NCI-H748 treated with DMSO at 0.1 percent for 48 hours (cell line): ENCODE measurements at regions not wholly inside any gene's neighbourhood (a gene's known extent, or its start where the extent isn't known, plus 50 kb on each side); places are given as distances from the start of the nearest gene placed in this dataset.
"Not testable (repeated sequence)": the region's sequence is repeated elsewhere in the genome, so short reads cannot be mapped to it uniquely, and the experiment has no call there.

ENCODE experiments used
- DNase-seq: peaks from one replicate; lab custom pipeline; 2025; lab: John Stamatoyannopoulos, UW

DNA sequence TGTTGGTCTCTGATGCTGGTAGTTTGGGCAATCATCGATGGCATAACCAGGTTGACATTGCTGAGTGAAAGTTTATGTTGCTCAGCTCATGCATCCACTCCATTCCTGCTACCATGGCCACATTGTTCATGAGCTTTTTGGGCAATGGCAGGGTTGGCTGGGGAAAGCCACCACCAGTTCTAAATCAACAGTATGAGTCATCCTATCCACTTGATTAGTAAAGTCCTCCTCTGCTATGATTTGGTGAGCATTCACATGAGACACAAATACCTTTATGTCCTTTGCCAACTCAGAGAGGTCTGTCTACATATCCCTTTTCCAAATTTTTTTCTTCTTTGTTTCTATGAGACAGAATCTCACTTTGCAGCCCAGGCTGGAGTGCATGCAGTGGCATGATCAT, 129.7 kb upstream of the FBN2 start:
- DNase-seq, result no peak

DNA sequence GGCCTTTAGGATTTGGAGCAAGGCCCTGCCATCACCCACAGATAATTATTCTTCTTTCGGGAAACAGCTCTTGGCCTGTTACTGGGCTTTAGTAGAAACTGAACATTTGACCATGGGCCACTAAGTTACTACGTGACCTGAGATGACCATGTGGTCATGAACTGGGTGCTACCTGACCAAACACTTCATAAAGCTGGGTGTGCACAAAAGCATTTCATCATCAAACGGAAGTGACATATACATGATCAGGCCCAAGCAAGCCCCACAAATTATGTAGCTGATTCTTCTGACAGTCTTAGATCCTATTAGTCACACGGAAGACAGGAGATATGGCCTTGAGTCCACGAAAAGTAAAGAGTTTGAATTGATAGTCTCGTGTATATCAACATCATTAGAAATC, 130.9 kb upstream of the FBN2 start:
- no peak for DNase-seq

DNA sequence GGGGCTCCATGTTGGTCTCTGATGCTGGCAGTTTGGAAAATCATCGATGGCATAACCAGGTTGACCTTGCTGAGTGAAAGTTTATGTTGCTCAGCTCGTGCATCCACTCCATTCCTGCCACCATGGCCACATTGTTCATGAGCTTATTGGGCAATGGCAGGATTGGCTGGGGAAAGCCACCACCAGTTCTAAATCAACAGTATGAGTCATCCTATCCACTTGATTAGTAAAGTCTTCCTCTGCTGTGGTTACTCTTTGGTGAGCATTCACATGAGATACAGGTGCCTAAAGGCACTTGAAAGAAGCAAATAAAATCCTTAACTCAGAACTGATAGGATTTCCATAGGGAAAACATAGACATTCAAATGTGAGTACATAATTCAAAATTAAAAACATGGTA, 131.8 kb upstream of the FBN2 start:
- no peak for DNase-seq

DNA sequence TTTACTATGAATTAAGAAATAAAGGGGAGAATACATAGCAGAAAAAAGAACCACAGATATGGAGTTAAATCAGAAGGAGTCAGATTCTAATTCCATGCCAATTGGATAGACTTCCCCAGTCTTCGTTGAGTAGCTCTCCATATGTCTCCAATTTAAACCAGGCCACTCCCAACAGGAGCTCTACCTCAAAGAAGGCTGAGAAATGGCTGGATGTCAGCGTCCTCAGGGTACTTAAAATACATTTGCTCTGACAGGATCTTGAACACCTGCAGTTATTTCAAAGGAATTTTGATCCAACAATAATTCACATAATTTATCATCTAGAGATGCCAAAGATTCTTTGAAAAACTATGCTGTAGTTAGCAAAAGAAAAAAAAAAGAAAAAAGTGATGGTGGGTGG, 133.9 kb upstream of the FBN2 start:
- DNase-seq, result no peak

DNA sequence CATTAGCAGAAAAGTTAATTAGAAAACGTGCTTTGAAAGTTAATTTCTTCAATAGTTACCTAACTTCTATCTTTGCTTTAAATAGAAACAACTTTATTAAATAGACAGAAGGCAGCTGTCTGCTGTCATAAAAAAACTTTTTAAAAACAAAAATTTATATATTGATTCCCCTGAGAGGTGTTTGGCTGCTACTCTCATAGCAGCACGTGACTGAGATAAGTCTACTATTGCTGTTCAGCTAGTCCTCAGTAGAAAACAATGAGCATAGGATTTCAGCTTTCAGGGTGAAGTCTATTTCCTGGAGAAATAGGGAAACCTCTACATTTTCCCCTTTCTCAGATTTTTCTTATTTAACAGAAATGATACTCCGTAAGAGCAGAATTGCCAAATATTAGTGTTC, 135.0 kb upstream of the FBN2 start:
- no peak for DNase-seq

DNA sequence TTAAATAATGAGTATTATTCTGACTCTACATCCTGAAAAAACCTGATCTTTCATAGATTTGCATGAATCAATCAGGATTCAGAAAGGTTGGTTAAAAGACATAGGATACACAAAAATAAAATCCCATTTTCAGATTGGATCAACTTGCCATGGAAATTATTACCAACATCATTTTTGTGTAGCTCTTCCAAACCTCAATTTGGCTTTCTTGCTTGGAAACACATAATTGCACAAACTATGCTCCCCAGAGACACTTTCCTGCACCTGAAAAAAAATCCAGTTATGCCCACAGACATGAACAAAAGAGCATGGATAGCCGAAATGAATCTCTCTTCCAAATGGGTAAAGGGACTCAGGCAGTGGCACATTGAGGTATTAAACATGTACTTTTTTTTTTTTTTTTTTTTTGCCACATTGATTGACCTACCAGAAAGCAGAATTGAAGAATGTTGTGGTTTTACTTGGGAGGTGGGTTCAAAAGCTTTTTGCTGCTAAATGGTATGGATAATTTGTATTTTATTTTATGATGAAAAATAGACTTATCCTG, 135.4 kb upstream of the FBN2 start:
- no peak for DNase-seq

DNA sequence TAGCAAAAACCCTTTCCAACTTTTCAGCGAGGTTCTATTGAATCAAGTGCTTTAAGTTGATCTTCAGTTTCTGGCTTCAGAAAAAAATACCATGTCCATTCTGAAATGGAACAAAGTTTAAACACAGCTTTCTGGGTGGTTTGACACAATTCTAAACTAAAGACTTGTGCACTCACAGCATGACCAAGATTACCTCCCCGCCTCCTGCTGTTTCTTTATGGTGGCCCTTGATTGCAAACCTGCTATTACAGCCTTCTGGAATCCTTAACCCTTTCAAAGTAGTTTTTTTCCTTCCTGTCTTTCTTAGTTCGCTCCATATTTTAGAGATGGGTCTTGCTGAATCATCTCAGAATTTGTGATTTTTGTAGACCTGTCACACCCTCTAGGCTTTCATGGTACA, 135.9 kb upstream of the FBN2 start:
- no peak for DNase-seq

DNA sequence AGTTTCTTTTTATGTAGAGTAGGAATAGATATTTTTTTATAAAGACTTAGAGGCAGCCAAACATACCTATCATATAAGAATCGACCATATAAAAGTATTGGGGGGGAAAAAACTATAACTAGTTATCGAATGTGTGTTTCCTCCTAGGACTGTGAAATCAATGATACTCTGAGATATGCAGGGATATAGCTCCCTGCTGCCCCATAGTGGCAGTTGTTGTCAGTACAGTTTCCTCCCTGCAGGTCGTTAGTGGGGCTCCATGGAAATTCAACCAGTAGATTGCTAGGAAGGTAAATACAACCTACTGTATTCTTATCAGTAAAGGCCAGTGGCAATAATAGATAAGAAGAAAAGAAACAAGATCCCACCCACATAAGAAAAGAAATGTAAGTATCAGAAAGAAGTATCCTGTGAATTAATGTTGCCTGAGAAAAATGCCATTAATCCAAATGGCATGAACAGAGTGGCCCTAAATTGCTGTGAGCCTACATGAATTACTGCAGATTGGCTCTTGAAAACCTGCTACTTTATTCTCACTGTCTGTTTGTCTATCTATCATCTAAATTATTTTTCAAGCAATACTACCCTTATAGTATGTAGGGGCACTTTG, 136.9 kb upstream of the FBN2 start:
- DNase-seq, result peak; percentile 33

DNA sequence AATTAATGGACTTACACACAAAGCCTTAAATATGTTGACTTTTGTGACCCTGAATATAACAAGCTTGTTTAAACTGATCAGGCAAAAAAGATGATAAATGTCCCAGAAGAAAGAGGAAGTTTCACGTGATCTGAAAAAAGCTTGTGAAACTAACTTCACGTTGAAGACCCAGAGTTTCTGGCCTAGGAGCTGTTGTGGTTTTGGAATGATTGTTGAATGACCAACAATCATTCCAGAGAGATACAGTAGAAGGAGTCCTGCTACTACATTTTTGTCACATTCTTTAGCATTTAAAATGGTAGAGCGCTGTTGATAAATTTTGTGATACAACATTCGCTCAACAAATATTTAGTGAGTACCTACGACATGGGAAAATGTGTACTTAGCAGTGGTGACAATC, 143.1 kb upstream of the FBN2 start:
- no peak for DNase-seq

DNA sequence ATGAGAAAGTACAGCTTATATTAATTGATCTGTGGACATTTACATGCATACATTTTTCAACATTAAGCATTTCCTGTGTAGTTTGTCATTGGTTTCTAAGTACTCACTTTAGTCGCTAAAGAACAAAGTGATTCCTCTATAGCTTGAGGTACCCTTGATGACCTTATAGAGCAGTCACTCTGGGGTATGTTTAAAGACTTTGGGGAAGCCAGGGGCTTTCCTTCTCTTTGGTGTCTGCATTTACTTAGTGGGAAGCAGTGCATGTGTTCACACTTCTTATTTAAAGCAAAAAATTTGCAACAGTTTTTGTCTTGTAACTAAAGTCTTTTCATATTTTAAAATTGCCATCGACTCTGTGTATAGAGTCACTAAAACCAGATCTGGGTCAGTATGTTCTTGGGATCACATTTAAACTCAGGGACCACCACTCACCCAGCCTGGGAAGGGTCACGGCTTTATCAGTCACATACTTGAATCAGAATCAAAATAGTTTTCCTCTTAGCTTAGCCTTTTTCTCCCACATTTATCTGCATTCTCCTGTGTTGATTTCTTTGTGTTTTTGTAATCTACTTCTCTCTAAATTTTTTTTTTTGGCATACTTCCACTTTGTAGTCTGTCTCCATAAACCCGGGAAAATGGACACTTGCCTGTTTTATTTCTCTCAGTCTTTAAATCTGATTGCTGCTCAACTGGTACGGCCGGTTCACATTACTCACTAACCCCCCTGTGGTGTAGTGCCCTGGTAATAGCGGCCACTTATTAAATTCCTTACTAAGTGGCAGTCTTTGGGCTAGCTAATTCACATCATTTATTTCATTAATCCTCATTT, 143.9 kb upstream of the FBN2 start:
- peak; percentile 24 for DNase-seq

DNA sequence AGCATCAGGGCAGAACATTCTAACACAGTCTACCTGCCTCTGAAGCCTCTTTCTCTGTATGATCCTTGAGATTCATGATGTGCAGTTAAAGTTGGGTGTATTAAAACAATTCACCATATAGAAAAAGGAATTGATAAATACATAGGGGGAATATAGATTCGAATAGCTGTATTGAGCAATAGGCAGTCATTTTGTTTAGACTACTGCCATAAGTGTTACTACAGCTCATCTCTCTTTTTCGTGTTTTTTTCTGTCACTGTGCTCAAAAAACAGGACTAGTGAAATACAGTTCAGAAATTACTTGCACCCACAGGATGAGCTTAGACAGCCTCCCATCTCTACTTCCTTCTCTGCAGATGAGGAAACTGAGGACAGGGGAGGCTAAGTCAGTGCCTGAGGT, 144.6 kb upstream of the FBN2 start:
- DNase-seq, result no peak

DNA sequence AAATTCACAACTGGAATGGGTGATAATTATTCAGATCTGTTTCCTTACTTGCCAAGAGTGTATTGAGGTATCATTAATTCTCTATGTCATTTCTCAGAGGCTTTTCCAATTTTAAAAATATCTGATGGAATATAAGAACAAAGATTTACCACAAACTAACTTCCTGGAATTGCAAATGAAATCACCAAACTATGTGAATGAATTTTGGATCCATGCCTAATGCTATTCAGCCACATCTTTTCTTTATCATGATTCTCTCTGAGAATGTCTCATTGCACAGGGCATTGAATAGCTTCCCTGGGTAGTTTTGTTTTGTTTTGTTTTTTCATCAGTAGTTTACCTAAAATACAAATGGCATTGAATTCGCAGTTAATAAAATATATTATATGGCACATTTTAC, 146.9 kb upstream of the FBN2 start:
- DNase-seq, result no peak

DNA sequence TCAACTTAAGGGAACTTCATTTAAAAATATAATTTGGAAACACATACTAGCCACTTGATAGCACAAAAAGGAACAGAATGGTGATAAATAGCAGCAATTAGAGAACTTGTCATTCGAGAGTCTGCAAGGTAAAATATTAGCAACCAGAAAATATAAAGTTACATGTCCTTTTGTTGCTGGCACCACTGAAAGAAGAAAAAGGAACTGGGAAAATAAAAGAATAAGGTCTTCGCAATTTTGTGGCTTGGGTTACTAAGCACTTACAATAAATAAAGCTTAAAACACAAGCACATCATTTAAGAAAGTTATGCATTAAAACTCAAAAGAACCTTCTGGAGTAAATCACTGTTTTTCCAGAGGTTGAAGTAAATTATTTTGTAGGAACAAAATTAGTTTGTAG, 149.9 kb upstream of the FBN2 start:
- DNase-seq, result no peak

DNA sequence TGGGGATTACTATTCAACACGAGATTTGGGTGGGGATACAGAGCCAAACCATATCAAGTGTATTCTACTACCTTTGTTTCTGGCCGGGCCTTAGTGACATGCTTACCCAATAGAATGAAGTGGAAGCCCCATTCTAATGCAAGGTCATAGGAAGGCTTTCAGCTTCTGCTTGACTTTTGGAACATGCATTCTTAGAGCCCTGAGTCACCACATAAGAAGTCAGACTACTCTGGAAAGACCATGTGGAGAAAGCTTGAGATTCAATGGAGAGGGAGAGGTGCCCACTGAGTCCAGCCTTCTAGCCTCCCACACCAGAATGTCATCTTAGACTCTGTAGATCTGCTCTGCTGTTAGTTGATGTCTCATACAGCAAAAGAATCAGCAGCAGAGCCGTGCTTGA, 155.7 kb upstream of the FBN2 start:
- no peak for DNase-seq

DNA sequence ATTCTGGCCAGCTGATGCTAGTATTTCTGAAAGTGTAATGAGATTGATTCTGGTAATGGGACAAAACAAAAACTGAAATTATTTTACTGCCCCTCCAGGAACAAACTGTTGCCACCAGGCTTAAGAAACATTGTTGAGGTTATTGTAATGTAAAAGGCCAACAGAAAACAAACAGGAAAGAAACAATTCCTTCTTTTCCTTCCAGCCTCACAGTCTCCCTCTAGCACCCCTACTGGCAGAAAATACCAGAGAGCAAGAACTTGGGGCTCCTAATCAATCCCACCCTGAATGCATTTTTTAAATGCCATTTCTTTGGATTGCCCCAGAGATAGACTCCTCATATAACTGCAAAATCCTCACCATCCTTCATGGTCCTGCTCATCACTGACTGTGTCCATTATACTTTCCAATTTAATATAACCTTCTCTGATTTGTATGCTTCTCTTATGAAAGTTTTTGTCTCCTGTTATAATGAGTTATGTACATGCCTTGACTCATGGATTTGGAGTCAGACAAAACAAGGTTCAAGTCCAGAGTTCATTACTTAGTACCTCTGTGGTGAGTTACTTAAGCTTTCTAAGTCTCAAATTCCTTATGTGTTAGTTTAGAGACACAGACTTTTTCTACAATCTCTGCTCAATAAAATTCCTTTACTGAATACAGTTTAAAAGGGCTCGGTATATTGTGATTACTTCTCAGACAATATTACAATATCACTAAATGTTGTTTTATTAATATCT, 157.9 kb upstream of the FBN2 start:
- no peak for DNase-seq

DNA sequence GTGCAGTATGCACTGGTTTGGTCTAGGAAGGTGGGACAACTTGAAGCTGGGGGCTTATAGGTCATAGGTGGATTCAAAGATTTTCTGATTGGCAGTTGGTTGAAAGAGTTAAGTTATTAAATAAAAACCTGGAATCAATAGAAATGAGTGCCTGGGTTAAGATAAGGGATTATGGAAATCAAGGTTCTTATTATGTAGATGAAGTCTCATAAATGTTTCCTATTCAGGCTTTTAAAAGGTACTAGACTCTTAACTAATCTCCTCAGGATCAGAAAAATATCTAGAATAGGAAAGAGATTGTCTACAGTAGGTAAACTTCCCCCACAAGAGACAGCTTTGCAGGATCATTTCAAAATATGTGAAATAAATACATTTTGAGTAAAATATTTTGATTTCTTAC, 163.3 kb upstream of the FBN2 start:
- DNase-seq, result no peak

DNA sequence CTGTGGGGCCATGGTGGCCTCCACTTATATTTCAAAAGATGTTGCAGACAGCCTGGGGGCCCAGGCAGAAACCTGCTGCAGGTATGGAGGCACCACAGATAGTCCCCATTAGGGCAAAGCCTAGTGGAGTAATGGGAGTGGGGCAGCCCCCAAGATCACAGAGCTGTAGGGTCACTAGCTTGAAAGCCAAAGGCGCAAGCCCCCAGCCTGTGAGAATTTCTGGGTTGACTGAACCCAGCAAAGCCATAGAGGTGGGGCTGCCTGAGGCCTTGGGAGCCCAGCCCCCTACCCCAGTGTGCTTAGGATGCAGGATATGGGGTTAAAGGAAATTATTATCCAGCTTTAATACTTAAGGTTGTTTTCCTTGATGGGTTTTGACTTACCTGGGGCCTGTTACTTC, 165.3 kb upstream of the FBN2 start:
- no peak for DNase-seq

DNA sequence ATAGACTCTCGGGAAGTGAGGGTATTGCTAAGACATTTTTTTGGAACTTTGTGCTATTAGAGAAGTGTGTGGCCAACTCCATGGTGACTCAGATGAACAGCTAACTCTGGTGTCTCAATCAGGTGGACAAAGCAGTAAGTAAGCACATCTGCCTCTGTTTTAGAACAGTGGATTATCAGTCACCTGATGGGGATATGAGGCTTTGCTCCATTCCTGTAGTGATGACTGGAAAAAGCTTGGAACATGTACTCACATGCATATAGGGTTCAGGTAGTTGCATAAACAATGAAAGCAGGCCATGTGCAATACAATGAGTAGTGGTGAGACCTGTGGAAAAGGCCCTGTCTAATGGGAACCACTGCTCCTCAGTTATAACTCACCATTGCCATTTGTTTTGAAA, 168.2 kb upstream of the FBN2 start:
- no peak for DNase-seq

DNA sequence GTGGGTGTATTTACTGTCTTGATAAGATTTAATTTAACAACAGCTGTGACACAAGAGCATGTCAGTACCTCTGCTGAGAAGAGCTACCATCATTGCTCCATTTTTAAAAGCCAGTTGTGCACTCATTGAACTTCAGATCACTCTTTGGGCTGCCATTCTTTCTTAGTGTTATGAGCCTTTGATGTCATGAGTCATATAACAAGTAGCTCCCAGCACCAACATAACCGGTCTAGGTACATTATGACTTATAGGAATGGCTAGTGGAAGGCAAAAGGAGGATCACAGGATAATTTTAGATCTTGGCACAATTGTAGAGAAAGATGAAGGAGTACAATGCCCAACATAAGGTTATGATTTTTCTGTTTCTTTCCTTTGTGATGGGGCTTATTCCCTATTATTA, 170.8 kb upstream of the FBN2 start:
- DNase-seq, result no peak

DNA sequence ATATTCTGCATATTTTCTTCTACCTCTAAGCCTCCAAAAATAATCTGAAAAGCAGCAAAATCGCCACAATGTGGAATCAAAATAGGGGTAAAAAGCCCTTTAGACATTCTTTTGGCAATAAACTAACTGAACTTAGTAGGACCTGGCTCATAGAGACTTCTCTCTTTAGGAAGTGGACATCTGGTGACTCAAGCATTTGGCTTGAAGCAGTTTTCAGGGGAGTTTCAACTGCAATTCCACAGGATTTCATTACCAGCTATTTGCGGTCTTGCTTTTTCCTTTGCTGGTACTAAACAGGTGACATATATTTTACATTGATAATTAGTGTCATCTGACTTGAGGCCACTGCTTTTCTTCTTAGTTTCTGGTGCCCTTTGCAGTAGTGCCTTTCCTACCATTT, 173.2 kb upstream of the FBN2 start:
- DNase-seq, result no peak

DNA sequence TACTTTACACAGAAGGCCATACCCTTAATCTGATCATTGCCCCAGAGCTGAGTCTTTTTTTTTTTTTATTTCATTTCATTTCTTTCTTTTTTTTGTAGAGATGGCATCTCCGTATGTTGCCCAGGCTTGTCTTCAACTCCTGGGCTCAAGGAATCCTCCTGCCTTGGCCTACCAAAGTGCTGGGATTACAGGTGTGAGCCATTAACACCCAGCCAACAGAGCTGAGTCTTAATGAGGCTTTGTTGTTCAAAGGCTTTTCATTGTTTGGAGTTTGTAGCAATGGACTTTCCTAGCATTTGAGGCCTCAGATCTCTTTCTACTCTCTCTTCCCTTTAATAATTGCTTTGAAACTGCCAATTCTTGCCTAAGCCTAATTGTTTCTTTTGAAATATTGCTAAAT, 176.5 kb upstream of the FBN2 start:
- no peak for DNase-seq

DNA sequence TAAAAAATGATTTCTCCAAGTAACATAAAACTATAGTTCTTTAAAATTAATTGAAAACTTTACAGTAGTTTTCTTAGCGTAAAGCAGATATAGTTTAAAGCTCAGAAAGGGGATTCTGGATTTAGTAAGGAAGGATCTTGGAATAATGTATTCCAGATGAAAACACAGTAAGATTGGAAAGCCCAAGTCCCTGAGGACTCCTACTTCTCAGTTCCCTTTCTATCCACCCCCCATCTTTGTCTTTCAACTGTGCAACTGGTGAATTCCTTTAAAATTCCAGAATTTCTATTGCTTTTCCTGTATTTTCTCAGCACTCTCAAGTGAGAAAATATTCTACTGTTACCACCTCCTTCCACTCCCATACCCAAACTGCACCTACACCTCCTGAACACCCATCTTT, 184.5 kb upstream of the FBN2 start:
- DNase-seq, result no peak

DNA sequence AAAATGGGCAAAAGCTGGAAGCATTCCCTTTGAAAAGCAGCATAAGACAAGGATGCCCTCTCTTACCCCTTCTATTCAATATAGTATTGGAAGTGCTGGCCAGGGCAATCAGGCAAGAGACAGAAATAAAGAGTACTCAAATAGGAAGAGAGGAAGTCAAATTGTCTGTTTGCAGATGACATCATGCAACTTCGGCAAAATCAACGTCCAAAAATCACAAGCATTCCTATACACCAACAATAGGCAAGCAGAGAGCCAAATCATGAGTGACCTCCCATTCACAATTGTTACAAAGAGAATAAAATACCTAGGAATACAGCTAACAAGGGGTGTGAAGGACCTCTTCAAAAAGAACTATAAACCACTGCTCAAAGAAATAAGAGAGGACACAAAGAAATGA, 192.0 kb upstream of the FBN2 start:
- not testable (repeated sequence) for DNase-seq
